ENCODE measurements at regions not wholly inside any gene's neighbourhood (a gene's known extent, or its start where the extent isn't known, plus 50 kb on each side); places are given as distances from the start of the nearest gene placed in this dataset.

GRCh38 chr3:176928582-176928931, 268.7 kb downstream of the TBL1XR1 start:
- TF ChIP-seq, protein P1, sequence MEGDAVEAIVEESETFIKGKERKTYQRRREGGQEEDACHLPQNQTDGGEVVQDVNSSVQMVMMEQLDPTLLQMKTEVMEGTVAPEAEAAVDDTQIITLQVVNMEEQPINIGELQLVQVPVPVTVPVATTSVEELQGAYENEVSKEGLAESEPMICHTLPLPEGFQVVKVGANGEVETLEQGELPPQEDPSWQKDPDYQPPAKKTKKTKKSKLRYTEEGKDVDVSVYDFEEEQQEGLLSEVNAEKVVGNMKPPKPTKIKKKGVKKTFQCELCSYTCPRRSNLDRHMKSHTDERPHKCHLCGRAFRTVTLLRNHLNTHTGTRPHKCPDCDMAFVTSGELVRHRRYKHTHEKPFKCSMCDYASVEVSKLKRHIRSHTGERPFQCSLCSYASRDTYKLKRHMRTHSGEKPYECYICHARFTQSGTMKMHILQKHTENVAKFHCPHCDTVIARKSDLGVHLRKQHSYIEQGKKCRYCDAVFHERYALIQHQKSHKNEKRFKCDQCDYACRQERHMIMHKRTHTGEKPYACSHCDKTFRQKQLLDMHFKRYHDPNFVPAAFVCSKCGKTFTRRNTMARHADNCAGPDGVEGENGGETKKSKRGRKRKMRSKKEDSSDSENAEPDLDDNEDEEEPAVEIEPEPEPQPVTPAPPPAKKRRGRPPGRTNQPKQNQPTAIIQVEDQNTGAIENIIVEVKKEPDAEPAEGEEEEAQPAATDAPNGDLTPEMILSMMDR (IDR thresholded peaks at IDR 0.05; ENCODE audit: insufficient read depth, low read depth, low read length), result no peak
- no peak for TF ChIP-seq EZH2 (IDR thresholded peaks at IDR 0.05; ENCODE audit: insufficient read depth, low read length)

All from astrocyte (in vitro differentiated cells and primary cell).